GM12874 (cell line): ENCODE measurements at regions not wholly inside any gene's neighbourhood (a gene's known extent, or its start where the extent isn't known, plus 50 kb on each side); places are given as distances from the start of the nearest gene placed in this dataset.

Experiments
- CTCF ChIP-seq: IDR thresholded peaks from 2 replicates; pipeline ENCODE4 v1.5.1; 2011; ENCODE audit warnings: low read depth, mild to moderate bottlenecking, control low read depth, low read length, moderate library complexity; ENCODE audit not compliant: insufficient read depth

DNA sequence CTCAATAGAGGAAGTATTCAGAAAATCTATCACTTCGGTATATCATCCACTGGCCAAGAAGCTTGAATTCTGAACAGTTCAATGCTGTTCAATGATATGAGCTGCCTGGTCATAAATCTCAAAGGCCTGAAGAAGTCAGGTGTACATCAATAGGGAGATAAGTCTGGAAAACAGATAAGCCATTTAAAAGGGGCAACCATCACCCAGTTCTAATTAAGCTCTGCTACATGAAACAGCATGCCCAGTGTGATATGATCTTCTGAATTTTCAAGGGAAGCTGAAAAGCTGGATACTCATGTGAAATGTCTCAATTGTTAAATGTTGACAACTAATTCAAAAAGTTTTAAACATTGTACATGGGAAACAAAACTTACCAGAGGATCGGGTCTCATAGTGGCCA, 2020.7 kb upstream of the WWC1 start:
- no peak for TF ChIP-seq CTCF

GRCh38 chr5:166276006-166276405, 2015.4 kb upstream of the WWC1 start:
- TF ChIP-seq CTCF, result no peak

GRCh38 chr5:166279828-166280227, 2011.6 kb upstream of the WWC1 start:
- no peak for TF ChIP-seq CTCF

GRCh38 chr5:166281433-166281832, 2010.0 kb upstream of the WWC1 start:
- TF ChIP-seq CTCF, result no peak

DNA sequence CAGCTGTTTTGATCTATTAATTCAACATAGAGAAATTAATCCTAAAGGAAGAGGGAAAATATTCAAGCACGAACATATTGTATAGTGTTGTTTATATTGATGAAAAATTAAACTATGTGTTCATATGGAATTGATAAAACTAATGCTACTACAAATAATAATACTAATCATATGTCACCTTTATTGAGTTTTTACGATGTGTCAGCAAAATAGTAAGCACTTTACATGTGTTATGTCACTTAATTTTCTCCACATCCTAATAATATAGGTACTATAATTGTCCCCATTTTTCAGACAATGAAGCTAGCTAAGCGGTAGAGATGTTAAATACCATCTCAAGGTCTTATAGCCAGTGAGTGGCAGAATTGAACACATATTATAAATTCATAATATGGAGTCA, 2008.5 kb upstream of the WWC1 start:
- no peak for TF ChIP-seq CTCF

DNA sequence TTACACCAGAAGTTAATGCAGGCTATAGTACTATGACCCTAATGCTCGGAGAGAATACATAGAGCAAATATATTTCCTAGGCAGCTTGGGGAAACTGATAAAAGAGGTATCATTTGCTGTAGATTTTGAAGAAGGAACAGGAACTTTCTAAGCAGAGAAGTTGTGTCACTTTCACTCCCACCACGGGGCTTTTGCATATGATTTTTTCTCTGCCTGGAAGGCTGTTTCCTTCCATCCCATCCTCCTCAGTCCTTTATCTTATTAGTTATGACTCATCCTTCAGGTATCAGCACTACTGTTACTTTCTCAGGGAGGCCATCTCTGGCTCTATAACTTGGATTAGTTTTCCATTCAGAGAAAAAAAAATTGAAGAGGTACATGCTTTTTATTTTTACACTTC, 2006.1 kb upstream of the WWC1 start:
- TF ChIP-seq CTCF, result no peak

DNA sequence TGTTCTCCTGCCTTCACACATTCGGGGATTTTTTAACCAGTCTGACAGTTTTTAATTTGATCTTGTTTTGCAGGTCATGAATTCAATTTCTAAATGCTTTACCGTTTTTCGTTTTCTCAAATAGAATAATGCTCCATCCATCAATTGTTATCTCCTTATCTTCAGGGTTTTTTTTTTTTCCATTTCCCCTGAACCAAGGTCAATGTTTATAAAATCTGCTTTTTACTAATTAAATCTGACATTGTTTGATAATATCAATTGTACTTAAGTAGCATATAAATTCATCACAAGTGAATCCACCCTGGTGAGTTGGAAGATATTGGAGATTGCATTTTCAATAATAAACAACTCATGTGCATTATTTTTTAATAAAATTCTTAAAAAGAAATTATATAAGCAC, 2004.6 kb upstream of the WWC1 start:
- no peak for TF ChIP-seq CTCF

DNA sequence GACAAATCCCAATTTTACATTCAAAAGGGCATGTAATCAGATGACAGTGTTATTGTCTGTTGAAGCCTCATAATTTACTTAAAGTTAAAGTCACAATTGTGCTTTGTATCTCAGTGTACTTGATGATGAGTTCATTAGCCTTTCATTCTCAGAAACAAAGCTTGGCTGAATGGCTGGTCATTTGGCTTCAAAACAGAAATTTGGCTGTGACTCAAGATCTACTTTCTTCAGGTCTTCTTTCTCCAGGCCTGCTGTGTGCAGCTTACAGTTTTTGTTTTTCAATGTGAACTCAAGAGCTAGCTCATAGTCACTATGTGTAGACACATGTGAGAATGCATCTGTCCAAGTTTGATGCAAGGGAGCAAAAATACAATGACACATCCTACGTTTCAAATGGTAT, 2003.6 kb upstream of the WWC1 start:
- no peak for TF ChIP-seq CTCF
